HFFc6 (cell line): ENCODE measurements at regions not wholly inside any gene's neighbourhood (a gene's known extent, or its start where the extent isn't known, plus 50 kb on each side); places are given as distances from the start of the nearest gene placed in this dataset.

Experiments
- DNase-seq: peaks from one replicate; pipeline ENCODE4 v3.0.0-alpha.2; 2018
- H3K27ac Mint-ChIP-seq: 2 replicates; pipeline ENCODE4 v1.8.0; 2020; ENCODE audit warnings: mild to moderate bottlenecking, mixed read lengths
- H3K27me3 Mint-ChIP-seq: 2 replicates; pipeline ENCODE4 v1.8.0; 2021; ENCODE audit warnings: mild to moderate bottlenecking, moderate library complexity, mixed read lengths; ENCODE audit not compliant: insufficient read depth
- H3K36me3 Mint-ChIP-seq: 2 replicates; pipeline ENCODE4 v1.8.0; 2021; ENCODE audit warnings: low read depth, mixed read lengths
- H3K4me1 Mint-ChIP-seq: 2 replicates; pipeline ENCODE4 v1.8.0; 2020; ENCODE audit warnings: low read depth, mixed read lengths
- H3K4me3 Mint-ChIP-seq: 2 replicates; pipeline ENCODE4 v1.8.0; 2020; ENCODE audit warnings: mild to moderate bottlenecking, moderate library complexity, mixed read lengths
- H3K9me3 Mint-ChIP-seq: 2 replicates; pipeline ENCODE4 v1.8.0; 2020; ENCODE audit warnings: mild to moderate bottlenecking, mixed read lengths
- CTCF ChIP-seq: fragments of 200-600 bp; sonication (generic); IDR thresholded peaks from 2 replicates; pipeline ENCODE4 v1.5.0; 2021; ENCODE audit warnings: antibody characterized with exemption, mild to moderate bottlenecking

- no peak for TF ChIP-seq CTCF
- no peaks in the 10 kb centered on the region; the same call in 1 of the 2 replicates for H3K27me3 Mint-ChIP-seq
- H3K4me1 Mint-ChIP-seq = no peaks in the 10 kb centered on the region
- 0 out of 2 replicates have a peak, but pooled peaks cover 4% of the 10 kb centered on the region for H3K36me3 Mint-ChIP-seq
- H3K9me3 Mint-ChIP-seq = peaks cover 45% of the 10 kb centered on the region
- no peak overlapping the region for H3K4me3 Mint-ChIP-seq
- H3K27ac Mint-ChIP-seq = no peak overlapping the region
- DNase-seq = no peak
Measured at GRCh38 chr7:53415816-53416215, 380.4 kb downstream of the POM121L12 start.

- peaks cover 42% of the 10 kb centered on the region for H3K9me3 Mint-ChIP-seq
- H3K27ac Mint-ChIP-seq = no peak overlapping the region
- no peak overlapping the region for H3K4me3 Mint-ChIP-seq
- DNase-seq = no peak
- no peaks in the 10 kb centered on the region for H3K4me1 Mint-ChIP-seq
- H3K27me3 Mint-ChIP-seq = no peaks in the 10 kb centered on the region; the same call in 1 of the 2 replicates
- H3K36me3 Mint-ChIP-seq = 0 out of 2 replicates have a peak, but pooled peaks cover 4% of the 10 kb centered on the region
- TF ChIP-seq CTCF = no peak
Measured at GRCh38 chr7:53418834-53419482, 383.5 kb downstream of the POM121L12 start.

GRCh38 chr7:53420550-53420949 is 385.1 kb downstream of the POM121L12 start:
- DNase-seq = no peak
- H3K9me3 Mint-ChIP-seq = peaks cover 40% of the 10 kb centered on the region
- no peak overlapping the region for H3K27ac Mint-ChIP-seq
- no peak overlapping the region for H3K4me3 Mint-ChIP-seq
- no peaks in the 10 kb centered on the region; the same call in 1 of the 2 replicates for H3K27me3 Mint-ChIP-seq
- H3K36me3 Mint-ChIP-seq = 0 out of 2 replicates have a peak, but pooled peaks cover 4% of the 10 kb centered on the region
- TF ChIP-seq CTCF = no peak
- no peaks in the 10 kb centered on the region for H3K4me1 Mint-ChIP-seq

- DNase-seq = no peak
- Mint-ChIP-seq H3K27ac (no peak overlapping the region), H3K4me1 (no peaks in the 10 kb centered on the region), H3K36me3 (no peaks in the 10 kb centered on the region), H3K9me3 (peaks cover 32% of the 10 kb centered on the region), H3K4me3 (no peak overlapping the region), H3K27me3 (no peaks in the 10 kb centered on the region; the same call in 1 of the 2 replicates)
- no peak for TF ChIP-seq CTCF
Measured at GRCh38 chr7:53422291-53422690, 386.9 kb downstream of the POM121L12 start.

- H3K36me3 Mint-ChIP-seq = no peaks in the 10 kb centered on the region
- H3K27ac Mint-ChIP-seq = no peak overlapping the region
- H3K4me1 Mint-ChIP-seq = no peaks in the 10 kb centered on the region
- H3K4me3 Mint-ChIP-seq = no peak overlapping the region
- peaks cover 27% of the 10 kb centered on the region for H3K9me3 Mint-ChIP-seq
- DNase-seq = no peak
- H3K27me3 Mint-ChIP-seq = no peaks in the 10 kb centered on the region; the same call in 1 of the 2 replicates
- TF ChIP-seq CTCF = no peak
Measured at GRCh38 chr7:53426145-53426750, 390.8 kb downstream of the POM121L12 start.
